Stimulated activated CD8-positive, alpha-beta memory T cell treated with anti-CD3 and anti-CD28 coated beads, Interleukin-15, amount 100 ng/mL, for 24 hours (primary cell): ENCODE measurements at regions not wholly inside any gene's neighbourhood (a gene's known extent, or its start where the extent isn't known, plus 50 kb on each side); places are given as distances from the start of the nearest gene placed in this dataset.
"Not testable (repeated sequence)": the region's sequence is repeated elsewhere in the genome, so short reads cannot be mapped to it uniquely, and the experiment has no call there.

Experiments used
- DNase-seq: peaks from one replicate; pipeline ENCODE4 v3.0.0-alpha.2; 2020; ENCODE audit warnings: low read depth

DNA sequence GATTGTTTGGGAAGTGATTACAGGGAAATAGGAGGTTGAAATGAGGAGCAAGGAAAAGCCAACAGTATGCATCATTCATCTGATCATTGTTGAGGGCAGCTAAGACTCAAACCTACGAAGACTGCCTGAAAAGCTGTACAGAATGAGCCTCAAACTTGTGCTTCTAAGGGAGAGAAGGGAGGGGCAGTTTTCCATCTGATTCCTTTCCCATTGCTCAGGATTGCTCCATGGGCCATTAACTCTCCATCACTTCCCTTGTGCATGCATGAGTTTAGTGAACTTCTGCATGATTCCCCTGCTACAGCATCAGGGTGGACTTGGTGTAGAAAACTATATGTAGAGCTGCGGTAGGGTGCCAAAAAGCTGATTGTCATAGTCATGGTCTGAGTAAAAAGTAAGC lies 742.7 kb upstream of the SLC35B3 start:
- no peak for DNase-seq

DNA sequence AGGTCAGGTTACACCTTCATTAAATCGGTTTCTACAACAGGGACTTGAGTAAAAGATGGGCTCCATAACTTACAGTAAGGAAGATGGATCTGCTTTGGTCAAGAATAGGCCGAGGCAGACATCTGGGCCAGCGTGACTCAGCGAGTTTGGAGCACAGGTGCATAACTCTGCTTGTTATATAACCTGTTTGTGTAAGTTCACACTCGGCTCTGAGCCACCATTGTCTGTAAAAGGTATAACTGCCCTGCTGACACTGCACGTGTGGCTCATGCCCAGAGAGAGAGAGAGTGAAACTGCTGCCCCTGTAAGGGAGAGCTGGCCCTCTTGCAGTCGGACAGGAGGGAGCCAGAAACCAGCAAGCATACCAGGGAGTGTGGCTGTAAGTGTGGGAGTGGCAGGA lies 737.9 kb upstream of the SLC35B3 start:
- no peak for DNase-seq

DNA sequence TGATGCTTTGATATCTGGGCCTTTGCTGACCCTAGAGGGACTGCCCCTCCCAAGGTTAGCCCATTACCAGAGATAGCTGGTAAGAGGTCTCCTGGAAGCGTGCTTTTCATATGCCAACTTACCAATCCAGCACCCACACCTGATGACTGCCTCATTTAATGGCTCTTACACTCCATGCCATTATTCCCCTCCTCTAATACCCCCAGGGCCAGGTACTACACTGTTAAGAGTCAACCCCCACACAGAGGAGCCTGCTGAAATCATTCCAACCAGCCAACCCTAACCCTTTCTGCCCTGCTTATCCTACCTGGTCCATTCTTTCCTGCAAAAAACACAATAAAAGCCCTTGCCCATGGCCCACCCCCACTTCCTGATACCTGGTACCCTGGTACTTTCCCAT lies 736.8 kb upstream of the SLC35B3 start:
- DNase-seq, result no peak

DNA sequence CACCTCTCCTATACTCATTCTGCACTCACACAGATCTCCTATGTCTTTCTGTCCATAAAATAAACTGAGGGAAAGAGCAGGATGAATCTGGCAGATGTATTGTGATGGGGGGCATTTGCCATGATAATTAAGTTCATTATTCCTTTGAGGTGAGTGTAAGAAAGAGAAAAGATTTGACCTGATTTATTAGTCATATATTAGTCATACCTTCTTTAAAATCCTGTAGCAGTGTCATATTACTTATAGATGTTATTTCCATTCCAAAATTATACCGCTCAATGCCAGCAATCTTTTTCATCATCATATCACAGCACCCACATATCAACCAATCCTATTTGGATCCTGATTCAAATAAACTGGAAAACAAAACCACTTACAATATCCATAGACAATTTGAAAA lies 733.3 kb upstream of the SLC35B3 start:
- DNase-seq, result no peak

DNA sequence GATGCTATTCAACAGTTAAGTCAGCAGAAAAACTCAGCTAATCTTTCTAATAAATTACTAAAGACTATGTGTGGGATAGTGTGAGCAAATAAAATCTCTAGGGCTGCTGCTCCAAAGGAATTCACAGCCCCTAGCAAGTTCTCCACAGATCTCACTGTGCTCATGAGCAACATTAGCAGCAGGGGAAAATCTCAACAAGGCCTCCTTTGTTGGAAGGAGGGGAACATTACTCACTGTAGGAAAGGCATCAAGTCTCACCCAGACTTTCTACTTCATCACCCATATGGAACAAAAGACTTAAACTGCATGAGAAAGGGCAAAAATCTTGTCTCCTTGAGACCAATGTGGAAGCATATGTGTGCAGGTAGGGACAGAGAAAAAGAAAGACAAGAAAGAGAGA lies 726.4 kb upstream of the SLC35B3 start:
- DNase-seq, result no peak

DNA sequence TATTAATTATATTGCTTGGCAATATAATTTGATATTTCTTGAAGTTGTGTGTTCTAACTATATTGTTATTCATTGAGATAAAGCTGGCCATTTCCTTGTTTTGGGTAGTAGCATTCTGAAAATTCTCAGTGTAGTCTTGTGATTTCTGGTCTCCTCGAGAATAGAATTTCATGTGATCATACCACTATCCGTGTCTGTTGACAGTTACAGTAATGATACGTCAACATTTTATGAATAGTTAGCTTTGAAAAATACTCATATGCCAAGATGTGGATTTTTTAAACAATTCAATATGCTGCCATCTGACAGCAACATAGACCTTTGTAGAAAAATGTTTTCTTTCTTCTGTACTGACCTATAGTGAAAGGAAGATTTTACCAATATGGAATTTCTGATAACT lies 723.7 kb upstream of the SLC35B3 start:
- no peak for DNase-seq

DNA sequence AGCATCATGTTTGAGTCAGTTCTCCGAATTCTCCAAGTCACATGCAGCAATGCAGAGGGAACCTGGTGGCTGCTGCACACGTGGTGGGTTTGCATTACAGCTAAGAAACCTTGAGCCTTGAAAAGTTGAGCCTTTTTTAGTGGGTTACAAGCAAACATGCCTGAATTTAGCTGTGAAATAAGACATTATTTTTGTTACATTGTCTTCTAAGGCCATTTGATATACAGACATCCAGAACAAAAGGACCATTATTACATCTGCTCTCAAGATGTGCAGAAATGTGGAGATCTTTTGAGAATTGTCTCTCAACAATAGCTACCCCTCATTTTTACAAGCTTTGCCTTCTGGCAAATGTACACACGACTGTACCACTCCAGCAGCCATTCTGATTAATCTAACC lies 720.5 kb upstream of the SLC35B3 start:
- no peak for DNase-seq

DNA sequence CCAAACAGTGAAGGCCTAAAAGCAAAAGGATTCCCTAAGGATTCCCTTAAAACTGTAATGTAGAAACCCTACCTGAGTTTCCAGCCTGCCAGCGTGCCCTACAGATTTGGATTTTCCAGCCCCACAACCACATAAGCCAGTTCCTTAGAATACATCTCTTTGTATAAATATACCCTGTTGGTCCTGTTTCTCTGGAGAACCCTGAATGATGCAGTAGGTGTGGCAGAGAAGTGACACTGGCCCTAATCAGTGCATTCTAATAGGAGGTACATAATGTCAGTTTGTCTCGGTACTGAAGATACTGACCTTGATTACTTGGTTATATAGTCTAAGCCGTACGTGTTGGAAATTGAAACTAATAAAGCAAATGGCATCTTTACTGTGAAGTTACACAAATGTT lies 707.8 kb upstream of the SLC35B3 start:
- no peak for DNase-seq

DNA sequence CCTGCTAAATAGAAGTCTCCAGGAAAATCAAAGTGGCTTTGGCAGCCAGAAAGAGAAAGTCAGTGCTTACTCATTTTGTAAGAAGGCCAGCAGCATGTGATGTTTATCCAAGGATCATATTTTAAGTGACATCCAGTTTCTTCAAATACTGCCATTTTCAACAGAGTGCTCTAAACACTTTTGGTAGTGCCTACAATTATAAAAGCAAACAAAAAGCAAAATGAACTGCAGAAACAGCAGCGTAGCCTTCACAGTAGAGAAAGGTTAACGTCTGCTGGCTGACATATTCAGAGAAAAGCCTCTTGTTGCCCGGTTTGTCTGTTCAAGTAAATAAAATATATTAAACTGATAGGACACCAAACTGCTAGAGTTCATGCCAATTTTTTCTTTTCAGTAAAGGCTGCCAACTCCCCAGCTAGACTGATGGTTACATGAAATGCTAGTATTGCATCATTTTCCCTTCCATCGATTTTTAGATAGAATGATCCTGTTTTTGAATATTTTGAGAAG lies 705.7 kb upstream of the SLC35B3 start:
- no peak for DNase-seq

DNA sequence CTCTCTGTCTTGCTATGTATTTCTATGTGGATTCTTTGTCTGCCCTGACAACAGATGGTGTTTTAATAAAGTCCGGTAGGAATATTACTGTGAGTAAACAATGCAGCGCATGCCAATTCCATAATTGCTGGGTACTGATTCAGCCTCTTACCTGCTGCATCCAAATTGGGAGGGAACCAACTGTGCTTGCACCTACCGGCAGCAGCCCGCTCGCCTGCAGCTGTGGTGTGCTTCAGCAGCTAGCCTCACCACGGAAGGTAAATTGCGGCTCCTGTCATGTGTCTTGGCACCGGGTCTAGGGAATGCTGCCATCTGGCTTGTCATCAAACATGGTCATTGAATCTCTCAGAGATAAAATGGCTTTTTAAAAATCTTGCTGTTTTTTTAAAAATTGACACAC lies 704.8 kb upstream of the SLC35B3 start:
- DNase-seq, result no peak

DNA sequence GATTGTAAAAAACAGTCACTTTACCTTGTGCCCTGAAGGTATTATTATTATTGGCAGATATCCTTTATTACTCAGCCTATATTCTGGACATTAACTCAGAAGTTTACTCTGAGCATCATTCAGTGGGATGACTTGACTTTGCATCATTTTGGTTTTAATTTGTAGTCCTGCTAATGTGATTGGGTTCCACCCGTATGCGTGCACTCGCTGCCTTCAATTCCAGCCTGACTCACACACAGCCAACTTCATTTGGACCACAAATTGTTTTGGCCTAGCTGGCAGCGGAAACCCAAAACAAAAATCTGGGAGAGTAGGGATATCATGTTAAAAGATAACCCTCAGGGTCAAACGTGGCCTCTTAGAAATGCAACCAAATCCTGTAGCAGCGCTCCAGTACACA lies 704.4 kb upstream of the SLC35B3 start:
- no peak for DNase-seq

DNA sequence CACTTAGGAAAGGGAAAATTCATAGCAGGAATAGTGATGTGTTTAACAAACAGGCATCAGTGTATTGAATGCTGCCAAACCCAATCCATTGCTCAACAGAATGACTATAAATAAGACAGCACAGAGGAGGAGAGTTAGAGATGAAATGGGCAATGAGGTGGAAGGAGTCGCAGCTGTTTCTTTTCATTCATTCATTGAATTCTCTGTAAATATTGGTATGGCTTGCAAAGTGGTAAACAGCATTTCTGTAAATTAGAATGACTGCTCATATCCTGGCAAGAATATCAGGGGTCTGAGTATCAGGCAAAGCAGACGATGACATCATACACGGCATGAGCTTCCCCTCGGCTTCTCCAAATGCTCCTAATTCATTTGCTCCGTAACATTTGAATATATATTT lies 703.6 kb upstream of the SLC35B3 start:
- DNase-seq, result no peak

DNA sequence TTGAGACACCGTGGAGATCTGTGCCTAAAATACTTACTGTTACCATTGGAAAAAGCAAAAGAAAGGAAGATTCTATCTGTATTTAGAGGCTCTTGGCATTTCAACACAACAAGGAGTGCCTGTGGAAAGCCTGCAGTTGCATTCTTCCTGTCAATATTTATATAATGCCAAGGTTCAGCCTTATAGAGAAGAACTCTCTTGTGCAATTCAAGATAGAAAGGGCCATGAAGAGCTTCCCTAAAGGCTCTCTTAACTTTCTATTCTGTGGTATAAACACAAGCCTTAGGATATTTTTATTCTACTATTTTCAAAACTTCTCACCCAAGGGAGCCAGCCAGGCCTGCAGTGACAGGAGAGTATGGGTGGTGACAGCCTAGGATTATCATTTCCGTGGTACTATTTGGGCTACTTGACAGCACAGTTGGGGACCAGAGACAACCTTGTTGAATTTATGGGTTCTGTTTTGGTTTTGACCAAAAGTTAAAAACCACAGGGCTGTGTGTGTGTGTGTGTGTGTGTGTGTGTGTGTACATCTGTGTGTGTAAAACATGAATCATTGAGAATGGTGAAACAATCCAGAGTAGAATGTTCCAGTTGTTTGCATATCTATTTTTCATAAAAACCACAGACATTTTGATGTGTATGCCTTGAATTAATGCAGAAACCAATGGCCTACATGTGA lies 700.9 kb upstream of the SLC35B3 start:
- no peak for DNase-seq

DNA sequence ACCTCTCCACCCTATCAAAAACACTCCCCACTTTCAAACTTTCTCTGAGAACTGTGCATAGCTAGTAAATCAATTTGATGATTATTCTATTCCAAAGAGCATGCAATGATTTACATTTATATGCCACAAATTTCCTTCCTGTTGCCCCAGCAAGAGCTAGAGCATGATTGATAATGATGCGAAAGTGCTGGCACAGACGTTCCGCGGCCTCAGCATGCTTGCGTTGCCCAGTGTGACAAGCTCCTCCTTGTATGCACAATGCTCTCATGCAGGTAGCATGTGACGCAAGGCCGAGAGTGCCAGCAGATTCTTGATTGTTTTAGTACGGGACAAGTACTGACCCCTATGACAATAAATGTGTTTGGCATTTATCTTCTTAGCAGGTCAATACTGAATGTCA lies 696.3 kb upstream of the SLC35B3 start:
- DNase-seq, result no peak

DNA sequence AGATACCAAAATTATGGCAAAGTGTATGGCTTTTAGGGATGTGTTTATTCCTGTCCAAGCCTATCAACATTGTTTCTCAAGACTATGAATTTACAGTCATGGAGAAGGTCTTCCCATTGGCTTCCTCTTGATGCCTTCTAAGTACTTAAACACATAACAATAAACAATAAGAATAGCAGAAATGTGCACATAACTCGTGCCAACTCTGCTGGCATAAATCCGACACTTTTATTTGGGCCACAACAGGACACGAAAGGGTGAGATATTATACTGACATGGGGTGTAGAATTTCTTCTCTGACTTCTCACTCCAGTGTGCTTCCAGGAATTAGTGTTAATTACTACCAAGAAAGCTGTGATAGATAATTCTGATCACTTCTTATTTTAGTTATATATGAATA lies 695.9 kb upstream of the SLC35B3 start:
- no peak for DNase-seq

DNA sequence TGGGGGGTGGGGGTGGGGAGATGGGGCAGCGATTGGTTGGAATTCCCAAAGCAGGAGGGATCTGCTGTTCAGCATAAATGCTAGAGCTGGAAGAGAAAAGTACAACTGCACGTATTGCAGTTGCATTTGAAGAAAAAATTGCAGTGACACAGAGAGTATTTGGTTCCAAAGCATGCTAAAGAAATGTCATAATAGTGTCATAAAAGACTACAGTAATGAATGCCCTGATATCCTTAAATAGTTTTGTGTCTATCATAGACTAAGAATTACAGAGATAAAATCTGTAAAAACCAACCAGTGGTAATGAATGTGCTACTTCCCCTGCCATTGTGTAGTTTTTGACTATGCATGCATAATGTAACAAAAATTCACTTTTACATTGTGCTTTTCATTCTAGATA lies 693.6 kb upstream of the SLC35B3 start:
- DNase-seq, result no peak

DNA sequence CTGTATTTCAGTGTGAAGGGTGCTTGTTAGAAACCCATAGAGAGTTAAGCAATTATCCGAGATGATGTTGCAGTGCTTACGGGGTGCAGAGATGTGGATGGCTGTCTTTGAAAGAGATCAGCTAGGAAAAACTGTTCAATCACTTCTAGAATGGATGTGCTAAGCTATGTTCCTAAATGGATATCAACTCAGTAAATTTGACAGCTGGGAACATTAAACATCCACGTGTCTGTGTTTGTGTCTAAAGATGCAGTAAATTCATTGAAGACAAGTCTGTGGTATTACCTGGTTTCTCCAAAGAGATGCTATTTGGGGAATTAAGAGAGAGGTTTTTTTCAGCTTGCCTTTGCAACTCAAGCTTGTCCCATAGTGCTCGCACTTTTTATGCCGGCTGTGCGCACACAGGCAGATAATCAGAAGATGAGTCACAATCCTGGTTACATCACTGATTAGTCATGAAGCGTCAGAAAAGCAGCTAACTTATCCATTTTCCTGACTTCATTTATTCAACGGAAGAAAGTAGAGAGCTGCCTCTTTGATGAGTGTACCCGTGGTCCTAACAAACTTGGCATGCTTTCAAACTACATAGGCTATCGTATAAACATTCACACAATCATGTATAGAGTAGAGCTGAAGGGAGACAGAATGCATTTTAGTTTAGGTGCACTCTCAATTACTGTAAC lies 691.7 kb upstream of the SLC35B3 start:
- DNase-seq, result no peak

DNA sequence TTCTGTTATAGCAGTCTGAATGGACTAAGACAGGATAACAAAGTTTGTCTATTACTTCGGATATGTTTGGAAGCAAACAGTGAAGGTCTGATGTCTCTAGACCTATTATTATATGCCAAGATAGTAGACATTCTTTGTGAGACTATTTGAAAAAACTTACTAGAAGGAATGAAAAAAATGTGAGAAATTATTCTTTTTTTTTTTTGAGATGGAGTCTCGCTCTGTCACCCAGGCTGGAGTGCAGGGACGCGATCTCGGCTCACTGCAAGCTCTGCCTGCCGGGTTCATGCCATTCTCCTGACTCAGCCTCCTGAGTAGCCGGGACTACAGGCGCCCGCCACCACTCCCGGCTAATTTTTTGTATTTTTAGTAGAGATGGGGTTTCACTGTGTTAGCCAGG lies 690.7 kb upstream of the SLC35B3 start:
- DNase-seq, result not testable (repeated sequence)

DNA sequence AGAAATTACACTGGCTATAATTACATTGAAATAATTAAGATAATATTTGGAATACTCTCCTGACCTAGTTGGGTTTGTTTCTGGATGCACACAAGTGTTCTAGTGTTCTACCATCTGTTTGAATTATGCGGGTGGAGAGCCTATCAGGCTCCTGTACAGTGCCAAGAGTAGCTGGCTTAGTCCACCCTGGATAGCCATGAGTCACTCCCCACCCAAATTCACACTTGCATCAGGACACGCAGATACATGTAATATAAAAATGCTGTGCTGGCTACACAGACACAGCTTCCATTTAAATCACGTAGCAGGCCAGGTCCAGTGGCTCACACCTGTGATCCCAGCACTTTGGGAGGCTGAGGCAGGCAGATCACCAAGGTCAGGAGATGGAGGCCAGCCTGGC lies 686.2 kb upstream of the SLC35B3 start:
- no peak for DNase-seq

DNA sequence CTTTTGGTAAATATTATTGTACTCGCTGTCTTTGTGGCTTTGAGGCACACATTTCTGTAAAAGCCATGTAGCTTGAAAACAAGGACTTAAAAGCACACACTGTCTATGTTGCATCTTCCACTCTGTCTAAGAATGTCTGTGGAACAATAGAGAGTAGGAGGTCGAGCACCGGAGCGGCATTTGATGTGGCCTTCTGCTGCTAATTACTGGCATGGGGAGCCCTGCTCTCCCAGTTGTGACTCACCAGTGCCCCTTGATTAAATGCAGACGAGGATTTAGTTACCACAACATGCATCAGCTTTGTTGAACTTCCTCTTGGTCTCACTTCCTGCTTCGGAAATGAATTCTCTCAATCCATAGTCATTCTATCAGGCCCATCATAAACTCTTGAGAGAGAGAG lies 680.7 kb upstream of the SLC35B3 start:
- DNase-seq, result no peak

DNA sequence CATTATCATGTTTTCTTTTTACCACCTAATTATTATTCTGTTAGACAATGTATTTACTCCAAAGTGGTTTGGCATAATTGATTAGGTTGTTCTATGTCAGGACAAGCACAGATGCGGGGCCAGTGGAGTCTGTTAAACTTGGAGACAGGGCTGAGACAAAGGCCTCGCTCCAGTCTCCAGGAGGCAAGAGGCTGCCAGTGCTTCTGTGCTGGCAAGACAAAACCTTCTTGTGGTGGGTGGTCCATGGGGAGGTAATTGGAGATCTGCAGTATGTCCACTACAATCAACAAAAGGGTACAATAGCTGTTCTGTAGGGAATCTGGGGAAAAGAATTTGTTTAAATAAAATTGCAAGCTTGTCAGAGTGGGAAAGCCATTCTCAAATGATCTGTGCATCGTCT lies 677.2 kb upstream of the SLC35B3 start:
- DNase-seq, result no peak

DNA sequence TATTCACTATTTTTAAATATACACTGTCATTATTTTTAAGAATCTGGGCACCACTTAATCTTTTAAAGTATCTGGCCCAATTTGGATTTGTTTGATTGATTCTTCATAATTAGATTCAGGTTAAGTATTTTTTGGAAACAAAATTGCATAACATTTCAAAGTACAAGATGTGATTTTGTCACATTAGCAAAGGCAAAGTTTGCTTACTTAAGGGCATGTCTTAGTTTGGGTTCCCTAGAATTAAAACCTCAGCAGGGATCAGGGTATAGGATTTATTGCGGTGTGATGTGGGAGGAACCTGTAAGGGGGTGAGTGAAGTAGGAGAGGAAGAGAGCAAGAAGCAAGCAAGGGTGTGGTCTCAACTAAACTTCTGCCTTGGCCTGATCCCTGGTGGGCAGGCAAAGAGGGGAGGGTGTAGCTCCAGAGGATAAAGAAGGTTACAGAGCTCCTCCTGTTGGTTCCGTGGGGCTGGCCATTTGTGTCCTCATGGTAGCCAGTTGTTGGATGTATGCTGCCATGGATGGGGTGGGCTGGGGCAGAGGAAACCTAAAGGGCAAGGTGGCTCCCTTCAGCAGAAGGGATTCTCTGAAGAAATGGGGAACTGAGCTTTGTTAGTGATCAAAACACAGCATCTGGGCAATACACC lies 668.7 kb upstream of the SLC35B3 start:
- DNase-seq, result no peak

DNA sequence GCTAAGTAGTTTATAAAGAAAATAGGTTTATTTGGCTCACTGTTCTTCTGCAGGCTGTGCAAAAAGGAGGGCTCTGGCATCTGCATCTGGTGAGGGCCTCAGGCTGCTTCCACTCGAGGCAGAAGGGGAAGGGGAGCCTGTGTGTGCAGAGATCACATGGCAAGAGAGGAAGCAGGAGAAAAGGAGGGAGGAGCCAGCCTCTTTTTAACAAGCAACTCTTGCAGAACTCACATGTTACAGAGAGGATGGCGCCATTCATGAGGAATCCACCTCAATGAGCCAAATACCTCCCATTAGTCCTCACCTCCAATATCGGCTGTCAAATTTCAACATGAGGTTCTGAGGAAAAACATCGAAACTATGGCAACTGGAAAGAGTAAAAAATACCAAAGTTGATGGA lies 666.6 kb upstream of the SLC35B3 start:
- DNase-seq, result no peak
